HCT116 (cell line): ENCODE measurements at regions not wholly inside any gene's neighbourhood (a gene's known extent, or its start where the extent isn't known, plus 50 kb on each side); places are given as distances from the start of the nearest gene placed in this dataset.

ENCODE experiments used
- ATAC-seq: fragments of 200-7000 bp; cut with Tn5 transposase; 2 replicates; pipeline ENCODE4 v1.9.1; 2020; ENCODE audit warnings: mild to moderate bottlenecking, moderate library complexity
- BruUV-seq: library from RNA; stranded (reverse); fragments of 400-500 nt; replicated peaks from 2 replicates; lab custom pipeline; 2021; lab: Mats Ljungman, UMichigan
- CTCF ChIA-PET: fragments of 300-600 bp; sonication (Branson Sonifier 250); formaldehyde crosslinking; loops from one replicate; lab custom pipeline; 2021; ENCODE audit warnings: antibody characterized with exemption; lab: Charles Lee
- POLR2A ChIA-PET: fragments of 300-600, 350-600 bp; sonication (Branson Sonifier 250); formaldehyde crosslinking; loops from one replicate; lab custom pipeline; 2021; ENCODE audit warnings: antibody characterized with exemption; lab: Charles Lee
- RAD21 ChIA-PET, 2 experiments: fragments of 300-600 bp; sonication (Branson Sonifier 250); formaldehyde crosslinking; loops; one replicate each; lab custom pipeline; 2023; ENCODE audit warnings: low total read pairs in 2 of 2; ENCODE audit not compliant: uncharacterized antibody in 2 of 2, unreplicated experiment in 2 of 2, low non-redundant PET in 1 of 2; lab: Charles Lee
- DNase-seq: peaks from one replicate; pipeline ENCODE4 v3.0.0-alpha.2; 2010; ENCODE audit warnings: low read depth, low spot score
- H2AFZ ChIP-seq: fragments of 200-600 bp; shearing (Covaris generic), sonication (generic); 2 replicates; pipeline ENCODE4 v1.6.1; 2017; ENCODE audit warnings: low read depth, mixed run types, mixed read lengths, antibody characterized with exemption, low read length; ENCODE audit not compliant: poor library complexity, severe bottlenecking
- H3K27ac ChIP-seq: 2 replicates; pipeline ENCODE4 v1.5.1; 2012; ENCODE audit warnings: low read depth, low read length
- H3K27me3 ChIP-seq: fragments of 200-600 bp; sonication (generic); 2 replicates; pipeline ENCODE4 v1.6.1; 2016; ENCODE audit warnings: mixed run types, low read length, mixed read lengths; ENCODE audit not compliant: insufficient read depth
- H3K36me3 ChIP-seq, 2 experiments: fragments of 200-500 bp in 1 of 2; fragments of 200-600 bp in 1 of 2; sonication (Bioruptor generic) in 1 of 2; sonication (generic) in 1 of 2; 2 replicates each; pipeline versions ENCODE4 v1.5.1 to v1.6.1; 2014 to 2016; ENCODE audit warnings: low read length in 2 of 2, inconsistent platforms in 1 of 2, mixed read lengths in 1 of 2, mixed run types in 1 of 2; ENCODE audit not compliant: insufficient read depth in 2 of 2, control insufficient read depth in 1 of 2
- H3K4me1 ChIP-seq, 2 experiments: fragments of 200-600 bp in 1 of 2; sonication (generic) in 1 of 2; 2 replicates each; pipeline versions ENCODE4 v1.5.1 to v1.6.1; 2012 to 2017; ENCODE audit warnings: low read length in 2 of 2, inconsistent platforms in 1 of 2, mild to moderate bottlenecking in 1 of 2, mixed read lengths in 1 of 2, mixed run types in 1 of 2, moderate library complexity in 1 of 2; ENCODE audit not compliant: insufficient read depth in 2 of 2, control insufficient read depth in 1 of 2
- H3K4me2 ChIP-seq: fragments of 200-600 bp; sonication (generic); 2 replicates; pipeline ENCODE4 v1.6.1; 2017; ENCODE audit warnings: mixed run types, low read length, mixed read lengths
- H3K4me3 ChIP-seq, 2 experiments: fragments of 200-600 bp in 1 of 2; sonication (generic) in 1 of 2; replicated peaks in 1 of 2; 2 replicates each; pipeline ENCODE4 v1.5.1; 2011 to 2016; ENCODE audit warnings: low read length in 2 of 2, control low read depth in 1 of 2, low read depth in 1 of 2, mild to moderate bottlenecking in 1 of 2, mixed read lengths in 1 of 2, mixed run types in 1 of 2
- H3K79me2 ChIP-seq: fragments of 200-600 bp; sonication (generic); 2 replicates; pipeline ENCODE4 v1.6.1; 2017; ENCODE audit warnings: mild to moderate bottlenecking, mixed run types, low read length, moderate library complexity, mixed read lengths; ENCODE audit not compliant: insufficient read depth
- H3K9ac ChIP-seq: fragments of 200-600 bp; sonication (generic); 2 replicates; pipeline ENCODE4 v1.6.1; 2016; ENCODE audit warnings: low read length, mixed read lengths
- H3K9me2 ChIP-seq: fragments of 200-600 bp; sonication (generic), shearing (Covaris generic); 2 replicates; pipeline ENCODE4 v1.6.1; 2017; ENCODE audit warnings: mixed run types, mild to moderate bottlenecking, moderate library complexity; ENCODE audit not compliant: insufficient read depth
- H3K9me3 ChIP-seq, 2 experiments: fragments of 200-500 bp in 1 of 2; fragments of 200-600 bp in 1 of 2; sonication (Bioruptor generic) in 1 of 2; sonication (generic) in 1 of 2; 2 replicates each; pipeline ENCODE4 v1.6.1; 2014 to 2017; ENCODE audit warnings: low read length in 2 of 2, mixed read lengths in 2 of 2, inconsistent platforms in 1 of 2, low read depth in 1 of 2, mild to moderate bottlenecking in 1 of 2, mixed run types in 1 of 2, moderate library complexity in 1 of 2; ENCODE audit not compliant: control insufficient read depth in 1 of 2, insufficient read depth in 1 of 2
- H4K20me1 ChIP-seq: fragments of 200-600 bp; sonication (generic), shearing (Covaris generic); 2 replicates; pipeline ENCODE4 v1.6.1; 2017; ENCODE audit warnings: mixed run types, mild to moderate bottlenecking, moderate library complexity; ENCODE audit not compliant: insufficient read depth
- ATF3 ChIP-seq: IDR thresholded peaks from 2 replicates; pipeline ENCODE4 v1.6.1; 2012
- CBX3 ChIP-seq: IDR thresholded peaks from 2 replicates; pipeline ENCODE4 v1.6.1; 2012; ENCODE audit warnings: low read depth
- CEBPB ChIP-seq: IDR thresholded peaks from 2 replicates; pipeline ENCODE4 v1.6.1; 2012; ENCODE audit warnings: low read depth
- EGR1 ChIP-seq: IDR thresholded peaks from 2 replicates; pipeline ENCODE4 v1.6.1; 2012; ENCODE audit warnings: low read depth
- JUND ChIP-seq: IDR thresholded peaks from 2 replicates; pipeline ENCODE4 v1.6.1; 2012
- MAX ChIP-seq: IDR thresholded peaks from 2 replicates; pipeline ENCODE4 v1.6.1; 2012
- POLR2A ChIP-seq: IDR thresholded peaks from 2 replicates; pipeline ENCODE4 v1.7.0; 2011; ENCODE audit warnings: borderline replicate concordance; ENCODE audit not compliant: insufficient read depth, insufficient read length; ENCODE audit errors: extremely low read depth
- POLR2AphosphoS5 ChIP-seq: IDR thresholded peaks from 2 replicates; pipeline ENCODE4 v1.6.1; 2011; ENCODE audit warnings: mild to moderate bottlenecking, low read depth, low read length, moderate library complexity
- RAD21 ChIP-seq: IDR thresholded peaks from 2 replicates; pipeline ENCODE4 v1.6.1; 2012; ENCODE audit warnings: low read depth, mild to moderate bottlenecking
- REST ChIP-seq: IDR thresholded peaks from 2 replicates; pipeline ENCODE4 v1.6.1; 2012; ENCODE audit warnings: low read depth
- SIN3A ChIP-seq: IDR thresholded peaks from 2 replicates; pipeline ENCODE4 v1.6.1; 2012; ENCODE audit warnings: low read depth
- SP1 ChIP-seq: IDR thresholded peaks from 2 replicates; pipeline ENCODE4 v1.6.1; 2012; ENCODE audit warnings: low read depth
- SRF ChIP-seq: IDR thresholded peaks from 2 replicates; pipeline ENCODE4 v1.6.1; 2012; ENCODE audit warnings: low read depth
- TCF7L2 ChIP-seq: IDR thresholded peaks from 2 replicates; pipeline ENCODE4 v1.7.0; 2011; ENCODE audit warnings: borderline replicate concordance, inconsistent platforms; ENCODE audit not compliant: insufficient read depth, insufficient read length; ENCODE audit errors: extremely low read depth
- YY1 ChIP-seq: IDR thresholded peaks from 2 replicates; pipeline ENCODE4 v1.6.1; 2011; ENCODE audit warnings: low read length, low read depth, moderate library complexity, mild to moderate bottlenecking; ENCODE audit not compliant: insufficient replicate concordance; ENCODE audit errors: extremely low read depth
- ZBTB33 ChIP-seq: IDR thresholded peaks from 2 replicates; pipeline ENCODE4 v1.6.1; 2011; ENCODE audit warnings: mild to moderate bottlenecking, low read length, moderate library complexity; ENCODE audit not compliant: insufficient replicate concordance; ENCODE audit errors: extremely low read depth
- ZFX ChIP-seq: fragments of 450-650 bp; IDR thresholded peaks from 2 replicates; pipeline ENCODE4 v1.6.1; 2017
- ZNF274 ChIP-seq: fragments of 200-500 bp; sonication (Bioruptor generic); IDR thresholded peaks from 2 replicates; pipeline ENCODE4 v1.6.1; 2014; ENCODE audit warnings: mild to moderate bottlenecking, low read depth, low read length, inconsistent platforms
- intact Hi-C: fragments of 100-400 bp; cut with micrococcal nuclease; formaldehyde crosslinking; loops from 2 replicates; pipeline ENCODE4 v1.10.0; 2022

- Histone ChIP-seq H3K4me2 (no peak overlapping the region), H3K9me2 (no peaks in the 10 kb centered on the region), H3K36me3 (no peaks in the 10 kb centered on the region), H3K4me1 (no peaks in the 10 kb centered on the region), H3K4me3 (no peak overlapping the region), H2AFZ (no peak overlapping the region), H4K20me1 (no peaks in the 10 kb centered on the region), H3K9me3 (0 out of 4 replicates have a peak, but pooled peaks cover 0 to 4% of the 10 kb centered on the region in 2 experiments), H3K27ac (no peak overlapping the region), H3K9ac (no peak overlapping the region), H3K79me2 (no peaks in the 10 kb centered on the region), H3K27me3 (peaks cover 62% of the 10 kb centered on the region)
- ATAC-seq (no peak), DNase-seq (no peak)
- no peak for TF ChIP-seq POLR2A
- no peak for TF ChIP-seq ATF3
- TF ChIP-seq ZBTB33: no peak
- TF ChIP-seq RAD21: no peak
- no peak for TF ChIP-seq SIN3A
- TF ChIP-seq ZNF274: no peak
- no peak for TF ChIP-seq MAX
- TF ChIP-seq ZFX: no peak
- no peak for TF ChIP-seq CBX3
- no peak for TF ChIP-seq JUND
- TF ChIP-seq YY1: no peak
- TF ChIP-seq SP1: no peak
- TF ChIP-seq REST: no peak
- no peak for TF ChIP-seq POLR2AphosphoS5
- no peak for TF ChIP-seq TCF7L2
- no peak for TF ChIP-seq SRF
- TF ChIP-seq EGR1: no peak
- TF ChIP-seq CEBPB: no peak
- CTCF ChIA-PET: no interaction called here
- RAD21 ChIA-PET: no interaction called here
- no TSS peak for BruUV-seq
- intact Hi-C loops: no loop called here
- POLR2A ChIA-PET: no interaction called here
Observed at GRCh38 chr20:24823176-24823784, 125.8 kb upstream of the CST7 start.
